ENCODE measurements at regions not wholly inside any gene's neighbourhood (a gene's known extent, or its start where the extent isn't known, plus 50 kb on each side); places are given as distances from the start of the nearest gene placed in this dataset.

DNA sequence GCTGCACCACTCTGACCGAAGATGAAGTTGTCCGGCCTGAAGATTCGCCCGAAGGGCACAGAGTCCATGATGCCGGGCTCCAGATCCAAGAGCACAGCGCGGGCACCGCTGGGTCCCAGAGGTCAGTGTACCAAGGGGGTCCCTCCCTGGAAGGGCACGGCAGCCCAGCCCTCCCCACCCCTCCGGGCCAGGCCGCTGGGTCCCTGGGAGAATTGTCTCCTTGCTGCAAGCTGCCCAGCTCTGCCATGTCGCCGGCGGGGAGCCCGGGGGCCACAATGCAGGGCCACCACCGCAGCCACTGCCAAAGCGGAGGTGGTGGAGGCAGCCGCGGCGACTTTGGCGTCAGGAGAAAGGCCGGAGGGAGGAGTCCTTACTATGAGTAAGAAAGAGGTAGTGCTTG lies 189.5 kb upstream of the CYRIA start:
- DNase-seq (ENCODE audit: low spot score in 2 of 2), result no peak
- Histone ChIP-seq H3K9me3 (no peaks in the 10 kb centered on the region), H3K4me1 (no peaks in the 10 kb centered on the region), H3K4me3 (no peak overlapping the region), H3K36me3 (no peaks in the 10 kb centered on the region), H3K27ac (no peak overlapping the region), H3K27me3 (no peaks in the 10 kb centered on the region)
- intact Hi-C loops (cut with DNase I; ENCODE audit: low total_unique reads), result no loop called here
- TF ChIP-seq, protein P1, sequence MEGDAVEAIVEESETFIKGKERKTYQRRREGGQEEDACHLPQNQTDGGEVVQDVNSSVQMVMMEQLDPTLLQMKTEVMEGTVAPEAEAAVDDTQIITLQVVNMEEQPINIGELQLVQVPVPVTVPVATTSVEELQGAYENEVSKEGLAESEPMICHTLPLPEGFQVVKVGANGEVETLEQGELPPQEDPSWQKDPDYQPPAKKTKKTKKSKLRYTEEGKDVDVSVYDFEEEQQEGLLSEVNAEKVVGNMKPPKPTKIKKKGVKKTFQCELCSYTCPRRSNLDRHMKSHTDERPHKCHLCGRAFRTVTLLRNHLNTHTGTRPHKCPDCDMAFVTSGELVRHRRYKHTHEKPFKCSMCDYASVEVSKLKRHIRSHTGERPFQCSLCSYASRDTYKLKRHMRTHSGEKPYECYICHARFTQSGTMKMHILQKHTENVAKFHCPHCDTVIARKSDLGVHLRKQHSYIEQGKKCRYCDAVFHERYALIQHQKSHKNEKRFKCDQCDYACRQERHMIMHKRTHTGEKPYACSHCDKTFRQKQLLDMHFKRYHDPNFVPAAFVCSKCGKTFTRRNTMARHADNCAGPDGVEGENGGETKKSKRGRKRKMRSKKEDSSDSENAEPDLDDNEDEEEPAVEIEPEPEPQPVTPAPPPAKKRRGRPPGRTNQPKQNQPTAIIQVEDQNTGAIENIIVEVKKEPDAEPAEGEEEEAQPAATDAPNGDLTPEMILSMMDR (IDR thresholded peaks at IDR 0.05), result no peak
- TF ChIP-seq POLR2AphosphoS5 (IDR thresholded peaks at IDR 0.05) (no peak), POLR2A (IDR thresholded peaks at IDR 0.05) (no peak)

GRCh38 chr2:16853088-16853487 lies 187.5 kb upstream of the CYRIA start:
- no peak overlapping the region for H3K4me3 ChIP-seq

GRCh38 chr2:16852651-16853050 lies 187.0 kb upstream of the CYRIA start:
- Histone ChIP-seq H3K27me3 (no peaks in the 10 kb centered on the region), H3K27ac (no peak overlapping the region), H3K4me1 (no peaks in the 10 kb centered on the region), H3K4me3 (no peak overlapping the region), H3K36me3 (no peaks in the 10 kb centered on the region), H3K9me3 (no peaks in the 10 kb centered on the region)
- no peak for TF ChIP-seq POLR2A (IDR thresholded peaks at IDR 0.05)
- TF ChIP-seq POLR2AphosphoS5 (IDR thresholded peaks at IDR 0.05), result no peak
- DNase-seq (ENCODE audit: low spot score in 2 of 2), result no peak
- intact Hi-C loops (cut with DNase I; ENCODE audit: low total_unique reads), result no loop called here

More at GRCh38 chr2:16853088-16853487, 187.5 kb upstream of the CYRIA start:
- H3K9me3 ChIP-seq, result no peaks in the 10 kb centered on the region
- H3K4me1 ChIP-seq, result no peaks in the 10 kb centered on the region
- no peak for DNase-seq (ENCODE audit: low spot score in 2 of 2)
- no peaks in the 10 kb centered on the region for H3K27me3 ChIP-seq
- intact Hi-C loops (cut with DNase I; ENCODE audit: low total_unique reads), result no loop called here
- TF ChIP-seq POLR2AphosphoS5 (IDR thresholded peaks at IDR 0.05) (no peak), POLR2A (IDR thresholded peaks at IDR 0.05) (no peak)
- TF ChIP-seq, protein P1 (IDR thresholded peaks at IDR 0.05), result no peak
- no peak overlapping the region for H3K27ac ChIP-seq
- H3K36me3 ChIP-seq, result no peaks in the 10 kb centered on the region

GRCh38 chr2:16851126-16851525 lies 185.5 kb upstream of the CYRIA start:
- no peaks in the 10 kb centered on the region for H3K4me1 ChIP-seq
- no peaks in the 10 kb centered on the region for H3K36me3 ChIP-seq
- H3K9me3 ChIP-seq, result no peaks in the 10 kb centered on the region
- TF ChIP-seq POLR2A (IDR thresholded peaks at IDR 0.05) (no peak), POLR2AphosphoS5 (IDR thresholded peaks at IDR 0.05) (no peak)
- TF ChIP-seq, protein P1 (IDR thresholded peaks at IDR 0.05), result no peak
- H3K27me3 ChIP-seq, result no peaks in the 10 kb centered on the region
- no peak overlapping the region for H3K4me3 ChIP-seq
- no peak for DNase-seq (ENCODE audit: low spot score in 2 of 2)
- no peak overlapping the region for H3K27ac ChIP-seq
- intact Hi-C loops (cut with DNase I; ENCODE audit: low total_unique reads), result no loop called here

DNA sequence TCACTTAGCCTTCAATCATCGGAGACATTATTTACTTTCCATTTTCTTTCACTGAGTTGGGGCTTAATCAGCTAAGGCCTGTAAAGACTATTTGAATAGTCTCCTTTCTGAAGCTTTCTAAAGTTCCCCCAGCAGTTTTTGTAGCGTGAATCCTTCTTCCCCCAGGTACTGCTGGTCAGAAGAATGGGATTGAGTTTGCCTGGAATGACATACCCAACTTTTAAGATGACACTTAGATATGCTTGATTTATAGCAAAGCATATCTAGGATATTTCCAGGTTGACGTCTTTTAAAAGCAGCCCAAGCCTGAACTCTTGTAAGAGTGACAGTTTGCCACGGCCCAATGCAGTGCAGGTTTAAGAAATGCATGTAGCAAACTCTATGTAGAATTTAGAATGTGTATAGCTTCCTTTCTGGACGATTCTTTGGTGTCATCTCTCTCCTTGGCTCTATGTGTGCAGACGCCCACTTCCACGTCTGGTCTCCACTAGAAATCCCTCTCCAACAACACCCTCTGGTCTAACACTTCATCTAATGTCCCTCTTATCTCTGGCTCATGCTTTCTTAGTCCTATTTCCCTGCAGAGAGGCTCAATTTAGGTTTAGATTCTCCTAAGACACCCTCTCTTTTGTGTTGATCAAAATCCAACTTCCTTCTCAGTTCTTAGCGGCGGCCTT lies 175.0 kb upstream of the CYRIA start:
- no peaks in the 10 kb centered on the region for H3K9me3 ChIP-seq
- H3K4me3 ChIP-seq, result no peak overlapping the region
- no peaks in the 10 kb centered on the region for H3K4me1 ChIP-seq
- intact Hi-C loops (cut with DNase I; ENCODE audit: low total_unique reads), result no loop called here
- no peaks in the 10 kb centered on the region for H3K27me3 ChIP-seq
- H3K36me3 ChIP-seq, result no peaks in the 10 kb centered on the region
- no peak overlapping the region for H3K27ac ChIP-seq
- TF ChIP-seq POLR2A (IDR thresholded peaks at IDR 0.05) (no peak), POLR2AphosphoS5 (IDR thresholded peaks at IDR 0.05) (no peak)
- TF ChIP-seq, protein P1 (IDR thresholded peaks at IDR 0.05), result no peak
- DNase-seq (ENCODE audit: low spot score in 2 of 2), result no peak
